HG03378 (cell line): ENCODE measurements at regions not wholly inside any gene's neighbourhood (a gene's known extent, or its start where the extent isn't known, plus 50 kb on each side); places are given as distances from the start of the nearest gene placed in this dataset.

Experiments used
- ATAC-seq: cut with Tn5 transposase; IDR thresholded peaks from one replicate; pipeline ENCODE4 v1.9.1; 2021; ENCODE audit warnings: mild to moderate bottlenecking, moderate library complexity; ENCODE audit not compliant: unreplicated experiment

- no peak for ATAC-seq
Measured at GRCh38 chr3:95401693-95402092, 1338.8 kb downstream of the NSUN3 start.

- ATAC-seq, result no peak
Measured at GRCh38 chr3:95407709-95408463, 1345.0 kb downstream of the NSUN3 start.

- ATAC-seq, result no peak
Measured at GRCh38 chr3:95408464-95408862, 1345.6 kb downstream of the NSUN3 start.

- no peak for ATAC-seq
Measured at GRCh38 chr3:95418251-95418650, 1355.4 kb downstream of the NSUN3 start.

- ATAC-seq, result no peak
Measured at GRCh38 chr3:95424279-95424678, 1361.4 kb downstream of the NSUN3 start.

- no peak for ATAC-seq
Measured at GRCh38 chr3:95434491-95434890, 1371.6 kb downstream of the NSUN3 start.

GRCh38 chr3:95437409-95437808 is 1374.5 kb downstream of the NSUN3 start:
- ATAC-seq, result no peak

GRCh38 chr3:95438274-95438673 is 1375.4 kb downstream of the NSUN3 start:
- no peak for ATAC-seq

- no peak for ATAC-seq
Measured at GRCh38 chr3:95442766-95443165, 1371.6 kb upstream of the EPHA6 start.

- ATAC-seq, result no peak
Measured at GRCh38 chr3:95449841-95450240, 1364.6 kb upstream of the EPHA6 start.

GRCh38 chr3:95453242-95453641 is 1361.2 kb upstream of the EPHA6 start:
- no peak for ATAC-seq

GRCh38 chr3:95456835-95457234 is 1357.6 kb upstream of the EPHA6 start:
- no peak for ATAC-seq

GRCh38 chr3:95459706-95460105 is 1354.7 kb upstream of the EPHA6 start:
- ATAC-seq, result no peak

GRCh38 chr3:95460274-95460673 is 1354.1 kb upstream of the EPHA6 start:
- no peak for ATAC-seq

GRCh38 chr3:95462161-95462560 is 1352.2 kb upstream of the EPHA6 start:
- no peak for ATAC-seq

- no peak for ATAC-seq
Measured at GRCh38 chr3:95464346-95464745, 1350.0 kb upstream of the EPHA6 start.

- ATAC-seq, result no peak
Measured at GRCh38 chr3:95468331-95468730, 1346.1 kb upstream of the EPHA6 start.

- ATAC-seq, result no peak
Measured at GRCh38 chr3:95474338-95474737, 1340.1 kb upstream of the EPHA6 start.

- no peak for ATAC-seq
Measured at GRCh38 chr3:95476534-95476933, 1337.9 kb upstream of the EPHA6 start.

GRCh38 chr3:95506174-95506573 is 1308.2 kb upstream of the EPHA6 start:
- no peak for ATAC-seq

GRCh38 chr3:95508124-95508523 is 1306.3 kb upstream of the EPHA6 start:
- no peak for ATAC-seq

GRCh38 chr3:95511828-95512227 is 1302.6 kb upstream of the EPHA6 start:
- no peak for ATAC-seq

GRCh38 chr3:95514260-95514659 is 1300.1 kb upstream of the EPHA6 start:
- ATAC-seq, result no peak
